ENCODE measurements at regions not wholly inside any gene's neighbourhood (a gene's known extent, or its start where the extent isn't known, plus 50 kb on each side); places are given as distances from the start of the nearest gene placed in this dataset.

- no peak overlapping the region for H3K4me3 ChIP-seq
- H3K27me3 ChIP-seq, result peaks cover 0 to 15% of the 10 kb centered on the region in 2 donors
- TF ChIP-seq POLR2AphosphoS5 (IDR thresholded peaks at IDR 0.05), result no peak
- no peak for TF ChIP-seq CTCF (IDR thresholded peaks at IDR 0.05)
- no peak for TF ChIP-seq POLR2A (IDR thresholded peaks at IDR 0.05)
- H3K36me3 ChIP-seq, result no peaks in the 10 kb centered on the region
- no peak for DNase-seq (ENCODE audit: low spot score in 2 of 2)
- H3K27ac ChIP-seq, result no peak overlapping the region
- no peaks in the 10 kb centered on the region for H3K4me1 ChIP-seq
- intact Hi-C loops (cut with DNase I; ENCODE audit: low total_unique reads), result no loop called here
- H3K9me3 ChIP-seq, result no peaks in the 10 kb centered on the region
Observed at GRCh38 chrX:80207327-80207726, 192.8 kb downstream of the TBX22 start.

DNA sequence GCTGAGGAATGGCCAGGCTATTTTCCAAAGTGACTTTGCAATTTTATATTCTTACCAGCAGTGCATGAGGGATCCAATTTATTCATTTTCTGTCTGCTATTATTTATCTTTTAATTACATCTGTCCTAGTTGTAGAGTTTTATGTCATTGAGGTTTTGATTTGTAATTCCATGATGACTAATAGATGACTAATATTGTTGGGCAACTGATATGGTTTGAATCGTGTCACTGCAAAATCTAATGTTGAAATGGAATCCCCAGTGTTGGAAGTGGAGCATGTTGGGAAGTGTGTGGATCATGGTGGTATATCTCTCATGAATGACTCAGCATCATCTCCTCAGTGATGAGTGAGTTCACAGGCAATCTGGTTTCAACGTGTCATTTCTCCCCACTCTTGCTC is 201.5 kb downstream of the TBX22 start:
- intact Hi-C loops (cut with DNase I; ENCODE audit: low total_unique reads), result no loop called here
- Histone ChIP-seq H3K27me3 (no peaks in the 10 kb centered on the region), H3K9me3 (peaks cover 11 to 22% of the 10 kb centered on the region in 2 donors), H3K4me1 (no peaks in the 10 kb centered on the region), H3K4me3 (no peak overlapping the region), H3K27ac (no peak overlapping the region), H3K36me3 (no peaks in the 10 kb centered on the region)
- TF ChIP-seq POLR2AphosphoS5 (IDR thresholded peaks at IDR 0.05), result no peak
- DNase-seq (ENCODE audit: low spot score in 2 of 2), result no peak

GRCh38 chrX:80223982-80224579 is 196.2 kb upstream of the TENT5D start:
- Histone ChIP-seq H3K4me3 (no peak overlapping the region), H3K36me3 (no peaks in the 10 kb centered on the region), H3K27me3 (peaks cover 0 to 3% of the 10 kb centered on the region in 2 donors), H3K27ac (no peak overlapping the region), H3K4me1 (no peaks in the 10 kb centered on the region), H3K9me3 (peaks cover 0 to 18% of the 10 kb centered on the region in 2 donors)
- TF ChIP-seq CTCF (IDR thresholded peaks at IDR 0.05), result no peak
- intact Hi-C loops (cut with DNase I; ENCODE audit: low total_unique reads), result no loop called here
- DNase-seq (ENCODE audit: low spot score in 2 of 2), result no peak

DNA sequence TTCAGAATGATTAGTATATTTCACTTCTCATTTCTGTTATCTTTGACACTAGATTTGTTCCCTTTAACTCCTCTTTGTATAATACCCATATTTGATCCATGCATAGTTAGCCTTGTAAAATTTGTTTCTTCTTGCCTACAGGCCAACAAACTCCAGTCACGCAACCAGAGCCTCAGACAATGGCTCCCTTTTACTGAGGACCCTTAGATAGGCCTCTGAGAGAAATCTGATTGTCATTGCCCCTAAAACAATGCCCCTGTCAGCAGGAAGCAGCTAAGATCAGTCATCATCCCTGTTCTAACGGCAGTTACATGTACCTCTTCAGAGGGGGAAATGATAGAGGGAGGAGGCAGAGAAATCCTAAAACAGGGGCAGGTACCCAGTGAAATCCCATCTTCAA is 190.6 kb upstream of the TENT5D start:
- TF ChIP-seq POLR2AphosphoS5 (IDR thresholded peaks at IDR 0.05) (no peak), POLR2A (IDR thresholded peaks at IDR 0.05) (no peak), CTCF (IDR thresholded peaks at IDR 0.05) (no peak)
- no peaks in the 10 kb centered on the region for H3K4me1 ChIP-seq
- no peaks in the 10 kb centered on the region for H3K36me3 ChIP-seq
- no peaks in the 10 kb centered on the region for H3K9me3 ChIP-seq
- DNase-seq (ENCODE audit: low spot score in 2 of 2), result no peak
- intact Hi-C loops (cut with DNase I; ENCODE audit: low total_unique reads), result no loop called here
- no peak overlapping the region for H3K4me3 ChIP-seq
- no peaks in the 10 kb centered on the region for H3K27me3 ChIP-seq
- H3K27ac ChIP-seq, result no peak overlapping the region

DNA sequence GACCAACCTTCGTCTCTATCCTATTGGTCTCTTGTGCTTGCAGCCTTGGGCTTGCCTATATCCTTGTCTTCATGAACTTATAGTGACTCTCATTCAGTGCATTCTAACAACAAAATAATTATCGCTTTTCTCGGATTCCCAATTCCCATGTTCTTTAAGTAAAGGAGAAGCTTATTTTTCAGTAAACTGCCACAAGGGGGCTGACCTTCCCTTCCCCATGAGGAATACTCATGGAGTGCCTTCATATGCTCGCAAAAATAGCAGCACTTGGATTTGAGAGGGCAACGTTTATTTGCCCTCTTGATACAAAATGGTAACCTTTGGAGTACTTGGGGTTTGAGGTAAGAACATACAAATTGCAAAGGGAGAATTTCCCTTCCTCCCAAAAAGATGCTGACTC is 183.2 kb upstream of the TENT5D start:
- Histone ChIP-seq H3K36me3 (no peaks in the 10 kb centered on the region), H3K27me3 (peaks cover 0 to 25% of the 10 kb centered on the region in 2 donors), H3K27ac (no peak overlapping the region), H3K4me3 (no peak overlapping the region), H3K4me1 (no peaks in the 10 kb centered on the region), H3K9me3 (peaks cover 0 to 5% of the 10 kb centered on the region in 2 donors)
- intact Hi-C loops (cut with DNase I; ENCODE audit: low total_unique reads), result loop anchor here (2.0 kb wide), 1 partner anchor 36 kb away; no protein-coding TSS in a partner anchor
- no peak for TF ChIP-seq POLR2AphosphoS5 (IDR thresholded peaks at IDR 0.05)
- no peak for TF ChIP-seq POLR2A (IDR thresholded peaks at IDR 0.05)
- no peak for TF ChIP-seq CTCF (IDR thresholded peaks at IDR 0.05)
- no peak for DNase-seq (ENCODE audit: low spot score in 2 of 2)

DNA sequence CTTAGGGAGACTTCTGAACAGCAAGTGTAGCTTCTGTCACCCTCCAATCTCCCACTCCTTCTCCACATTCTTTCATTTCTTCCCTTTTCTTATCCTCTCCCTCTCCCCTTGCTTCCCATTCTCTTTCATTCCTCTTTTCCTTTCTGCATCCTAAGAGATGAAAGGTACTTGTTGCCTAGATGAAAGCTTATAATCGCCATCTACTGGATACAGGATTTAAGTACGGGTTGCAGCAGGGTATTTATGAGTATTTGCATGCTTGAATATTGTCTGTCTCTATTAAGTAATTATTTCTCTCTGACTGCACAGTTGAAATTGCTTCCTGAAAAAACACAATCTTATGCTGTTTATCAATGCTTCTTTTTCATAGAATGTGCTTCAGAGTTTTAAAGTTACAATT is 174.0 kb upstream of the TENT5D start:
- H3K27me3 ChIP-seq, result peaks cover 0 to 24% of the 10 kb centered on the region in 2 donors
- DNase-seq (ENCODE audit: low spot score in 2 of 2), result no peak
- intact Hi-C loops (cut with DNase I; ENCODE audit: low total_unique reads), result no loop called here
- H3K9me3 ChIP-seq, result peaks cover 0 to 10% of the 10 kb centered on the region in 2 donors
- TF ChIP-seq POLR2AphosphoS5 (IDR thresholded peaks at IDR 0.05), result no peak
- TF ChIP-seq CTCF (IDR thresholded peaks at IDR 0.05), result no peak
- no peak for TF ChIP-seq POLR2A (IDR thresholded peaks at IDR 0.05)
- no peaks in the 10 kb centered on the region for H3K36me3 ChIP-seq
- H3K27ac ChIP-seq, result no peak overlapping the region
- no peak overlapping the region for H3K4me3 ChIP-seq
- no peaks in the 10 kb centered on the region for H3K4me1 ChIP-seq
